ENCODE measurements at regions not wholly inside any gene's neighbourhood (a gene's known extent, or its start where the extent isn't known, plus 50 kb on each side); places are given as distances from the start of the nearest gene placed in this dataset.

- DNase-seq (ENCODE audit: low spot score) = no peak
Measured at GRCh38 chr17:11081342-11081741, 159.7 kb upstream of the SHISA6 start.

GRCh38 chr17:11077673-11078072 is 163.3 kb upstream of the SHISA6 start:
- DNase-seq (ENCODE audit: low spot score) = no peak

- DNase-seq (ENCODE audit: low spot score) = no peak
Measured at GRCh38 chr17:11074451-11074850, 166.6 kb upstream of the SHISA6 start.

GRCh38 chr17:11056926-11057325 is 184.1 kb upstream of the SHISA6 start:
- no peak for DNase-seq (ENCODE audit: low spot score)

- DNase-seq (ENCODE audit: low spot score) = no peak
Measured at GRCh38 chr17:11053846-11054245, 187.2 kb upstream of the SHISA6 start.

GRCh38 chr17:11049539-11049938 is 191.5 kb upstream of the SHISA6 start:
- DNase-seq (ENCODE audit: low spot score) = no peak

GRCh38 chr17:11047228-11047627 is 193.8 kb upstream of the SHISA6 start:
- no peak for DNase-seq (ENCODE audit: low spot score)

GRCh38 chr17:11039342-11039741 is 201.5 kb upstream of the PIRT start:
- no peak for DNase-seq (ENCODE audit: low spot score)

- no peak for DNase-seq (ENCODE audit: low spot score)
Measured at GRCh38 chr17:11035681-11036080, 197.8 kb upstream of the PIRT start.

- no peak for DNase-seq (ENCODE audit: low spot score)
Measured at GRCh38 chr17:11031787-11032186, 193.9 kb upstream of the PIRT start.

GRCh38 chr17:11029791-11030190 is 191.9 kb upstream of the PIRT start:
- no peak for DNase-seq (ENCODE audit: low spot score)

- no peak for DNase-seq (ENCODE audit: low spot score)
Measured at GRCh38 chr17:11028349-11028748, 190.5 kb upstream of the PIRT start.

- no peak for DNase-seq (ENCODE audit: low spot score)
Measured at GRCh38 chr17:11026903-11027302, 189.0 kb upstream of the PIRT start.

GRCh38 chr17:11023639-11024479 is 186.0 kb upstream of the PIRT start:
- DNase-seq (ENCODE audit: low spot score) = no peak

GRCh38 chr17:11006530-11006929 is 168.6 kb upstream of the PIRT start:
- DNase-seq (ENCODE audit: low spot score) = no peak

- DNase-seq (ENCODE audit: low spot score) = no peak
Measured at GRCh38 chr17:11005940-11006339, 168.1 kb upstream of the PIRT start.

- DNase-seq (ENCODE audit: low spot score) = no peak
Measured at GRCh38 chr17:11002417-11002816, 164.5 kb upstream of the PIRT start.

GRCh38 chr17:11001651-11002050 is 163.8 kb upstream of the PIRT start:
- no peak for DNase-seq (ENCODE audit: low spot score)

GRCh38 chr17:10999484-10999883 is 161.6 kb upstream of the PIRT start:
- DNase-seq (ENCODE audit: low spot score) = no peak

GRCh38 chr17:10993126-10993525 is 155.2 kb upstream of the PIRT start:
- DNase-seq (ENCODE audit: low spot score) = no peak

- no peak for DNase-seq (ENCODE audit: low spot score)
Measured at GRCh38 chr17:10992106-10992880, 154.4 kb upstream of the PIRT start.

GRCh38 chr17:10987786-10988185 is 149.9 kb upstream of the PIRT start:
- no peak for DNase-seq (ENCODE audit: low spot score)

- DNase-seq (ENCODE audit: low spot score) = no peak
Measured at GRCh38 chr17:10984220-10984619, 146.3 kb upstream of the PIRT start.
